Transverse colon (tissue), 4 donors: ENCODE measurements at regions not wholly inside any gene's neighbourhood (a gene's known extent, or its start where the extent isn't known, plus 50 kb on each side); places are given as distances from the start of the nearest gene placed in this dataset.

ENCODE experiments used
- EP300 ChIP-seq: sonication (generic); formaldehyde crosslinking; IDR thresholded peaks from one replicate; pipeline ENCODE4 v1.6.1; 2017; ENCODE audit warnings: antibody characterized with exemption, low read depth
- POLR2A ChIP-seq: fragments of 450-650 bp; IDR thresholded peaks from one replicate; pipeline ENCODE4 v1.6.1; 2016; ENCODE audit warnings: antibody characterized with exemption, mild to moderate bottlenecking, moderate library complexity
- POLR2AphosphoS5 ChIP-seq, 3 donors: sonication (generic); formaldehyde crosslinking; IDR thresholded peaks; one replicate each; pipeline ENCODE4 v1.6.1; 2016; ENCODE audit warnings: antibody characterized with exemption in 3 of 3
- TF ChIP-seq, protein P1 (sequence below), 5 experiments: fragments of 200-600 bp in 3 of 5; fragments of 450-650 bp in 2 of 5; sonication (generic) in 3 of 5; IDR thresholded peaks; 1 replicate in 2 of 5; 2 replicates in 3 of 5; pipeline ENCODE4 v1.5.1; 2016 to 2017; ENCODE audit warnings: antibody characterized with exemption in 5 of 5, inconsistent platforms in 3 of 5, mild to moderate bottlenecking in 2 of 5, moderate library complexity in 1 of 5

DNA sequence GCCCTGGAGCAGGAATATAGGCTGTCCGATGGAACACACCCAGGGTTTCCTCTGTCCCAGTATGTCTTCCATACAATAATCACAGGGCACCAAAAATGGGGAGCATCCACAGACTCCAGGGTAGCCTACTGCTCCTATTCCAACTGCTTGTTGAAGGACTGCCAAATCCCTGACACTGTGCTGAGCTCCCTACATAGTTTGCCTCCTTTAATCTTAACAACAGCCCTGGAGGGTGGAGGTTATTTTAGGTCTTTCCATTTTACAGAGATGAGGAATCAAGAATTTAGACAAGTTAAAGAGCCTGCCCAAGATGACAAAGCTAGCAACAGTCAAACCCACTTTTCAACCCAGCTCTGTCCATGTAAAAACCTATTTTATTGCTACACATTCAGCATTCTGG, 790.4 kb downstream of the DIAPH3 start:
- TF ChIP-seq, protein P1, sequence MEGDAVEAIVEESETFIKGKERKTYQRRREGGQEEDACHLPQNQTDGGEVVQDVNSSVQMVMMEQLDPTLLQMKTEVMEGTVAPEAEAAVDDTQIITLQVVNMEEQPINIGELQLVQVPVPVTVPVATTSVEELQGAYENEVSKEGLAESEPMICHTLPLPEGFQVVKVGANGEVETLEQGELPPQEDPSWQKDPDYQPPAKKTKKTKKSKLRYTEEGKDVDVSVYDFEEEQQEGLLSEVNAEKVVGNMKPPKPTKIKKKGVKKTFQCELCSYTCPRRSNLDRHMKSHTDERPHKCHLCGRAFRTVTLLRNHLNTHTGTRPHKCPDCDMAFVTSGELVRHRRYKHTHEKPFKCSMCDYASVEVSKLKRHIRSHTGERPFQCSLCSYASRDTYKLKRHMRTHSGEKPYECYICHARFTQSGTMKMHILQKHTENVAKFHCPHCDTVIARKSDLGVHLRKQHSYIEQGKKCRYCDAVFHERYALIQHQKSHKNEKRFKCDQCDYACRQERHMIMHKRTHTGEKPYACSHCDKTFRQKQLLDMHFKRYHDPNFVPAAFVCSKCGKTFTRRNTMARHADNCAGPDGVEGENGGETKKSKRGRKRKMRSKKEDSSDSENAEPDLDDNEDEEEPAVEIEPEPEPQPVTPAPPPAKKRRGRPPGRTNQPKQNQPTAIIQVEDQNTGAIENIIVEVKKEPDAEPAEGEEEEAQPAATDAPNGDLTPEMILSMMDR (IDR thresholded peaks at IDR 0.05), result no peak
- TF ChIP-seq POLR2AphosphoS5 (IDR thresholded peaks at IDR 0.05) (no peak), POLR2A (no peak), EP300 (no peak)
